HG03342 (cell line): ENCODE measurements at regions not wholly inside any gene's neighbourhood (a gene's known extent, or its start where the extent isn't known, plus 50 kb on each side); places are given as distances from the start of the nearest gene placed in this dataset.
A peak's percentile ranks its signal among the peaks of the same experiment; 100 is the strongest.
"Not testable (repeated sequence)": the region's sequence is repeated elsewhere in the genome, so short reads cannot be mapped to it uniquely, and the experiment has no call there.

Experiments used
- ATAC-seq: cut with Tn5 transposase; IDR thresholded peaks from one replicate; pipeline ENCODE4 v1.9.1; 2021; ENCODE audit warnings: mild to moderate bottlenecking, moderate library complexity; ENCODE audit not compliant: unreplicated experiment

DNA sequence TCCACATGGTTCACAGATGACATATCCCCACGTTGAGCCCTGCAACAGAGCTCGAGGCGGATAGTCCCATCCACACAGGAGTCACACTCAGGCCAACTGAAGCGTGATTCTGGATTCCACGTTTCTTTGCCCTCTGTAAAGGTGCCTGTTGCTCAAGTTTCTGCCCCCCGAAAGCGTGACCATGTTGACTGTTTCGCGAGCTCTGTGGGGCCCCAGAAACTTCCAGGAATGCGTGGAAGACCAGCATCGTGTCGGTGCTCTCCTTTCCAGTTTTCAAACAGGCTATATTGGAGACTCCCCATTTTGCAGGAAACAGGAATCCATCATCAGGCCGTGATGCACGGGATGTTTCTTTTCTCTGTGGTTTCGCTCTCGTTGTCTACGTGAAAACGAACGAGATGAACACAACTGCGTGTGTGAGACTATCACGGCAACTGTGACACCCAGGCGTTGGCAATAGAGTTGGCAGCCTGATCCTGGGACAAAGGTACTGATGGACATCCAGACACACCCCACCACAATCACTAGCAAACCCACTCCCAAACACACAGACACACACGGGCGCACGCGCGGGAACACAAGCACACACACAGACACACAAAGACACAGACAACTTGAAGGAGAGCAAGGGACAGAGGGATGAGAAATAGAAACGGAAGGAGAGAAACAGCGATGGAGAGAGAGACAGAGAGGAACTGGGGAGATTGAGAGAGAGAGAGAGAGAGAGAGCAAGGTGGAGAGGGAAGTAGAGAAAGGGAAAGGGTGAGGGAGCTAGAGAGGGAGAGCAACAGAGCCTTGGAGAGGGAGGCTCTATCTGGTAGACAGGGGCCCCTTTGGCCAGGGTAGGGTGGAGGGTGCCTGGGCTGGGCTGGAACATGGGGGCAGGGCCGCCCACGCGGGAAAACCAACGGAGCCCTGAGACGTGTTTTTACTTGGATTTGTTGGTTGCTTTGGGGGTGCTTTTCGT is 1609.3 kb downstream of the SPATA31A7 start:
- ATAC-seq = not testable (repeated sequence)

DNA sequence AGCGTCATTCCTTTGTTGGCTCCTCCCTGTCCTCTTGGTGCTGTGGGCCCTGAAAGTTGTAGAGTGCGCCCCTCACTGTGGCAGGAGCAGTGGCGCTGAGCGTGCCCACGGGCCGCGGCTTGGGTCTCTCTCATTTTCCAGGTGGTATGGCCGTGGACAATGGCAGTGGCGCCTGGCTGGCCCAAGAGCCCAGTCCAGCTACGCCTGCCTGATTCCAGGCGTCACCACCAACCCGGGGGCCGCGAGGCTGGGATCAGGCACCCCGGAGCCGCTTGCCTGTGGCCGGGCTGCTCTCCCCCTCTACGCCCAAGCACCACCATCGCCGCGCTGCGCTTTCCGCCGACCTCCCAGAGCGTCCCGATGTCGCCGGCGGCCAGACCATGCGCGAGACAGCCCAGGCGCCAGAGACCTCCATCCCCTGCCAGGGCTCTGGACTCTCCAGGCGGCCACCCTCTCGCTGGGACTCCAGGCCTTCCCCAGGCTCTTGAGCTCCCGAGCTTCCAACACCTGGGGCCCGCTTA is 1610.1 kb downstream of the SPATA31A7 start:
- ATAC-seq = not testable (repeated sequence)

DNA sequence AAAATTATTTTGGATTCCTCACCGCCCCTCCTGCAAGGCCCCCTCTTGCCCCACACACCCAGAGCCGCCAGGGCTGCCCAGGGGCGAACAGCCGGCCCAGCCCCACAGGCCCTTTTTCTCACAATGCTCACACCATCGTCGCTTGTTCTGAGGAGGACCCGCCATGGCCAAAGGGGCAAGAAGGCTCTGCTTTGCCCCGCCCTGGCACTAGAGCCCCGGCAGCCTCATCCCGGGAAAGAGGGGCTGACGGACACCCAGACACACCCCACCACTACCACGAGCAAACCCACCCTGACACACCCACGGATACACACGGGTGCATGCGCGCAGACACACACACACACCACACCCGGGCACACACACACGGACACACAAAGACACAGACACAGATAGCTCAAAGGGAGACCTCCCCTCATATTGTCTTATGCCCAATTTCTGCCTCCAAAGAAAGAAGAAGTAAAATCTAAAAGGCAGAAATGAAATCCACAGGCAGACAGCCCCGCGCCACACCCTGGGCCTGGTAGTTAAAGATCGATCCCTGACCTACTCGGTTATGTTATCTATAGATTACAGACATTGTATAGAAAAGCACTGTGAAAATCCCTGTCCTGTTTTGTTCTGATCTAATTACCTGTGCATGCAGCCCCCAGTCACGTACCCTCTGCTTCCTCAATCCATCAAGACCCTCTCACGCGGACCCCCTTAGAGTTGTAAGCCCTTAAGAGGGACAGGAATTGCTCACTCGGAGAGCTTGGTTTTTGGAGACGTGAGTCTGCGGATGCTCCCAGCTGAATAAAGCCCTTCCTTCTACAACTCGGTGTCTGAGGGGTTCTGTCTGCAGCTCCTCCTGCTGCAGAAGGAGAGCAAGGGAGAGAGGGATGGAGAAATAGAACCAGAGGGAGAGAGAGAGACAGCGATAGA is 1610.9 kb downstream of the SPATA31A7 start:
- ATAC-seq = not testable (repeated sequence)

DNA sequence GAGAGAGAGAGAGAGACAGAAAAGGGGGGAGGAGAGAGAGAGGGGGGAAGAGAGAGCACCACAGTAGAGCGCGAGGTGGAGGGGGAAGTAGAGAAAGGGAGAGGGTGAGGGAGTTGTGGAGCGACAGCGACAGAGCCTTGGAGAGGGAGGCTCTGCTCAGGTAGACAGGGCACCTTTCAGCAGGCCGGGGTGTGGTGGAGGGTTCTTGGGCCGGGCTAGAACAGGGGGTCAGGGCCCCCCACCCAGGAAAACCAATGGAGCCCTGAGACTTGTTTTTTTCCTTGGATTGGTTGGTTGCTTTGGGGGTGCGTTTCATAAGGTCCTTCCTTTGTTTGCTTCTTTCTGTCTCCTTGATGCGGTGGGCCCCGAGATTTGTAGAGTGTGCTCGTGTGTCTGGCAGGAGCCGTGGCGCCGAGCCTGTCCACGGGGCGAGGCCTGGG is 1611.6 kb downstream of the SPATA31A7 start:
- not testable (repeated sequence) for ATAC-seq

DNA sequence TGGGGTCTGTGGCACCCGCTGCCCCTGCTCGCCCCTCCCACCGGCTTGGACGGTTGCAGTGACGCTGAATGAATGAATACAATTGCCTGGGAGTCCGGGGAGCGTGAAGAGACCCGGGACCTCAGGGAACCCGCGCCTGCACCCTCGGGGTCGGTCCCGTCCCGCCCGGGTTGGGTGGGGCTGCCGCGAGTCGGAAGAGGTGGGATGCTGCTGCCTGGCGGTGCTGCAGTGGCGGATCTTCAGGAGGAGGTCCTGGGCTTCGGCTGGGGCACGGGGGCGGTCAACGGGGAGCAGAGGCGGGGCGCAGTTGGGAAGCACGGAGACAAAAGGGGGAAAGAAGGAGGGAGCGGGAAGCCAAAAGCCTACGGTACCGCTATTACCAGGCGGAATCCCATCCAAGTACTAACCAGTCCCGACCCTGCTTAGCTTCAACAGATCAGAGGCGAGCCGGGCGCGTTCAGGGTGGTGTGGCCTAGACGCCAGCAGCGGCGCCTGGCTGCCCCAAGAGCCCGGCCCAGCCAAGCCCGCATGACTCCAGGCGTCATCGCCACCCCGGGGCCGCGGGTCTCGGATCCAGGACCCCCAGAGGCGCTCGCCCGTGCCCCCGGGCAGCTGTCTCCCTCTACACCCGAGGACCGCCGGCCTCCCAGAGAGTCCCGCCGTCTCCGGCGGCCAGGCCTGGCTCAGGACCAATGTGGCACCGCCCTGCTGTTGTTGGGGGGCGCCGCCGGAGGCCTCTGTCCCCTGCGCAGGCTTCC is 1612.3 kb downstream of the SPATA31A7 start:
- peak; percentile 100 for ATAC-seq

DNA sequence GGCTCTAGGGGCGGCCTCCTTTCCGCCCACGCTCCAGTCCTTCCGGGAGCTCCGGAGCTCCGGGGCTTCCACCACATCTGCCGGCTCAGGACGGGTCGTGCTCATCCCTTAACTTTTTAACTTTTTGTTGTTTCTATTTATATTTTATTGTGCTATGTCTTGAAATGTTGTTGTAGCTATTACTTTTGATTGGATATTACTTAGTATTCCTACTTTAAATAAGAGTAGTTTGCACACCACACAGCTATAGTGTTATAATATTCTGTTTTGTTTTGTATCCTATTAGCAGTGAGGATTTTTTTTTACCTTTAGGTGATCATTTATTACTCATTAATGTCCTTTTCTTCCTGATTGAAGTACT is 1612.9 kb downstream of the SPATA31A7 start:
- not testable (repeated sequence) for ATAC-seq

DNA sequence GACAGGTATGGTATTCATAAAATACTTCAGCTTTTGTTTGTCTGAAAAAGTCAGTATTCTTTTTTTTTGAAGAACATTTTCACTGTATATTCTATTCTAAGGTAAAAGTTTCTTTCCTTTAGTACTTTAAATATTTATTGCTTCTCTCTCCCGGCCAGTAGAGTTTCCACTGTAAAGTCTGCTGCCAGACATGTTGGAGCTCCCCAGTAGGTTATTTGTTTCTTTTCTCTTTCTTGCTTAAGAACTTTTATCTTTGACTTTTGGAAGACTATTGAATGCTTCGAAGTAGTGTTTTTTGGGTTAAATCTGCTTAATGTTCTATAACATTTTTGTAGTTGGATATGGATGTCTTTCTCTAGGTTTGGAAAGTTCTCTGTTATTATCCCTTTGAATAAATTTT is 1613.3 kb downstream of the SPATA31A7 start:
- ATAC-seq = not testable (repeated sequence)

DNA sequence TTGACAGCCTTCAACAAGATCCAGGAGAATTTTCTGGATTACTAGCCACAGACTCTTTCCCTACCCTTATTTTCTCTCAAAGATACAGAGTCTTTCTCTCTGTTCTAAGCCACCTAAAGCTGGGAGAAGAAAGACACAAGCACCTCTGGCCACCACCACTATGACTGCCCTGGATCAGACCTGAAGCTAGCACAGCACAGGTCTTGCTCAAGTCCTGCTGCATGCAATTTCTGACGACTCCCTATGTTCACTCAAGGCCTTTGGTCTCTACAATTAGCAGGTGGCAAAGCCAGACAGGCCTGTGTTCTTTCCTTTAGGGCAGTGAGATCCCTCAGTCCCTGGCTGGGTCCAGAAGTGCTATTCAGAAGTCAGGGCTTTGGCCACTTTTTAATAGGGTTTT is 1614.5 kb downstream of the SPATA31A7 start:
- ATAC-seq = not testable (repeated sequence)

DNA sequence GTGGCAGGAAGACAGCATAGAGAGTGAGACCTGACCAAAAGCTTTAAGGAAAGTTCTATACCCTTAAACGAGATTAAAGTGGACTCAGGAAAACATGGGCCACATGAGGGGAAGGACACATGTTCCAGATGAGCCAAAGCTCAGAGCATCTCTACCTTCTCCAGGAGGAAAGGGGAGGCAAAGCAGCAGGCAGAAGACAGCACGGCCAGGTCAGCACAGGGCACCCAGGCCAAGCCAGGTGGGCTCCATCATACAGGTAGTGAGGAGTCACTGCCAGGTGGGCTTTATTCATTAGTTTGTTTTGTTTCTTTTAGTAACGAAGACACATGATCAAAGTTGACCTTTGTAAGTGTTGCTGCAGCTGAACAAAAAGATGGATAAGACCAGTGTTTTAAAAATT is 1617.6 kb downstream of the SPATA31A7 start:
- not testable (repeated sequence) for ATAC-seq

DNA sequence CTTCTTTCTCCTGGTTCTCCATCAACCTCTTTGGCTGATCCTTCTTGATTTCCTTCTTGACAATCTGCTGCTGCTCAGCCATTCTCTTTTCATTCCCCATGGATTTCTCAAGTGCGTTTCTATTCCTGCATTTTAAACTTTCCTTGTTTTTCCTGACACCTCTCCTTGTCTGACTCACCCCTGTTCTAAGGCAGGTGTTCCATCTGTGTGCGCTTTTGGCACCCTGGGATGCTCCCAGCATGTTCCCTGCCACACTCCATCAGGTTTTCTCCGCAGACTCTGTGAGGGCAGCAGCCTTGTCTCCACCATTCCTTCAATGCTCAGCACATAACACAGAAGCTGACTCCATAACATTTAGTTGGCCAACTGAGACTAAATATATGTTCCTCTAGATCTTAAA is 1618.2 kb downstream of the SPATA31A7 start:
- ATAC-seq = not testable (repeated sequence)

DNA sequence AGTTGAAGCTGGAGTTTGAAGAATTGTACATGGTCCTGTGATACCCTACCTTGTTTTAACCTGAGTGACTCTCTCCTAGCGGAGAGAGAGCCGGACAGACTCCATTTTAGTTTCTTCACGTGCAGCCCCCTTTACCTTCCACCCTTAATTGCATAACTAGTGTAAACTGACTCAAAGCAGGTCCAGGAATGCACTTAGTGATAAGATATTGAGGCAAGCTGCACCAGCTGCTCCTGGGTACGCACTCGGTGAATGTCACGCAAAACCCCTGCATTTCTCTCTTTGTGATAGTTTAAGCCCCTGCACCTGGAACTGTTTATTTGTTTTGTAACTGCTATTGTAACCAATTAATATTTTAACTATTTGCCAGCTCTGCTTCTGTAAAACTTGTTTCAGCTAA is 1620.5 kb downstream of the SPATA31A7 start:
- ATAC-seq = not testable (repeated sequence)

DNA sequence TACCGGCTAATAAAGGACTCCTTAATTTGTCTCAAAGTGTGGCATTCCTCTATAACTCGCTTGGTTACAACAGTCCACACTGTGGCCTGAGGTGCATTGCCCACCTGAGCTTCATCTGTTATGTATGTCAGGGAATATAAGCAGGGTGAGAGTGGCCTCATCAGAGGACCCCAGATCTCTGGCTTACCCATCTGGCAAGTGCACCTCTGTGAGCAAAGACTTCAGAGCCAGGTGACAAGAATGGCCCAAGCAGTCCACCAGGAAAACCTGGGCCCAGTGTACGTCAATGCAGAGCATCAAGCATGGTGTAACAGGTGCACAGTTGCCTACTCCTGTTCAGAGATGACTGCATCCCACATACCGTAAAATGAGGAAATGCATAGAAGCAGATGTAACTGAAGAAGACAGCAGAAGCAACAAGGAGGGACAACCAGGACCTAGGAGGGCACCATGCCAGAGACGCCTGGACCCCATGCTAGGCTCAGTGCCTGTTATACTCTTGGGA is 1621.0 kb downstream of the SPATA31A7 start:
- ATAC-seq = not testable (repeated sequence)

DNA sequence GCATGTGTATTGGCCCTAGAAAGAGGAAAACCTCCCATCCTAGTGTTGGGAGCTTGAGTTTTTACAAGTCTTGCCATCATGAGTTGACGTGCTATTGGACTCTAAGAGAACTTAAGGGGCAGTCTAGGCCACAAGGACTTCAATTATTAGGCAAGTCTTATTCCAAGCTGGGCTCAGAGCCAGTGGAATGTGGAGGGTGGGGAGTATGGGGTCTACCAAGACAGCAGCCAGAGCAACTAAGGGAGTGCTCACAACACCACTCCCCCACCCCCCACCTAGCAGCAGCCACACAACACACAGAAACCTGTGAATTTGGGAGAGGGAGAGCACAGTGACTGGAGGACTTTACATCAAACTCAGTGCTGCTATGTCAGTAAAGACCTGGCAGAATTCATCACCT is 1625.6 kb downstream of the SPATA31A7 start:
- ATAC-seq = not testable (repeated sequence)

DNA sequence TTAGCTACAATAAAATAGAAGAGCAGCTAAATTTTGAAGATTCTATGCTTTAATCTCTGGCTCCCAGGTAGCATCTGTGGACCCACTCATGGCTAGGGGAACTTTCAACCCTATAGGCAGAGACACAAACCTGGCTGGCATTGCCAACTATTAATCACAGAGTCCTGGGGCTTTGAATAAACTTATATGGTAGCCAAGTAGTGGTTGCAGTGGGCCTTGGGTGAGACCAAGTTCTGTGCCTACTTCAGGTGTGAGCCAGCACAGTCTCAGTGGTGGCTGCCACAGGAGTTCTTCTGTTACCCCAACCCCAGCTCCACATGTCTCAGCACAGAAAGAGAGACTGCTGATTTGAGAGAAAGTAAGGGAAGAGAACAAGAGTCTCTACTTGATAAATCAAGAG is 1626.5 kb downstream of the SPATA31A7 start:
- ATAC-seq = not testable (repeated sequence)

DNA sequence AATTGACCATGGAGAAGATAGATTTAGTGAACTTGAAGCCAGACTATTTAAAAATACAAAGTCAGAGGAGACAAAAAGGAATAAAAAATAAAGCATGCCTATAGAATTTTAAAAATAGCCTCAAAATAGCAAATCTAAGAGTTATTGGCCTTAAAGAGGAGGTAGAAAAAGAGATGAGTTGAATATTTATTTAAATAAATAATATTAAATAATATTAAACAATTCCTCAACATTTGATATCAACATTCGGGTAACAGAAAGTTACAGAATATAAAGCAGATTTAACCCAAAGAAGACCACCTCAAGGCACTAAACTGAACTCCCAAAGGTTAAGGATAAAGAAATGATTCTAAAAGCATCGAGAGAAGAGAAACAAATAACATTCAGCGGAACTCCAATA is 1627.4 kb downstream of the SPATA31A7 start:
- ATAC-seq = not testable (repeated sequence)

DNA sequence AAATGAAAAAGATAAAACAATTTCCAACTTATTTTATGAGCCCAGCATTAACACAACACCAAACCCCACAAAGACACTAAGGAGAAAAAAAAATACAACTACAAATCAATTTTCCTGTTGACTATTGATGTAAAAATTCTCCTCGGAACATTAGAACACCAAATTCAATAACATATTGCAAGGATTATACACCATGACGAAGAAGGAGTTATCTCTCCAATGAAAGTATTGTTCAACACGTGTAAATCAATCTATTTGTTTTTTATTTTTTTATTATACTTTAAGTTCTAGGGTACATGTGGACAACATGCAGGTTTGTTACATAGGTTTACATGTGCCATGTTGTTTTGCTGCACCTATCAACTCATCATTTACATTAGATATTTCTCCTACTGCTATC is 1632.3 kb downstream of the SPATA31A7 start:
- not testable (repeated sequence) for ATAC-seq

DNA sequence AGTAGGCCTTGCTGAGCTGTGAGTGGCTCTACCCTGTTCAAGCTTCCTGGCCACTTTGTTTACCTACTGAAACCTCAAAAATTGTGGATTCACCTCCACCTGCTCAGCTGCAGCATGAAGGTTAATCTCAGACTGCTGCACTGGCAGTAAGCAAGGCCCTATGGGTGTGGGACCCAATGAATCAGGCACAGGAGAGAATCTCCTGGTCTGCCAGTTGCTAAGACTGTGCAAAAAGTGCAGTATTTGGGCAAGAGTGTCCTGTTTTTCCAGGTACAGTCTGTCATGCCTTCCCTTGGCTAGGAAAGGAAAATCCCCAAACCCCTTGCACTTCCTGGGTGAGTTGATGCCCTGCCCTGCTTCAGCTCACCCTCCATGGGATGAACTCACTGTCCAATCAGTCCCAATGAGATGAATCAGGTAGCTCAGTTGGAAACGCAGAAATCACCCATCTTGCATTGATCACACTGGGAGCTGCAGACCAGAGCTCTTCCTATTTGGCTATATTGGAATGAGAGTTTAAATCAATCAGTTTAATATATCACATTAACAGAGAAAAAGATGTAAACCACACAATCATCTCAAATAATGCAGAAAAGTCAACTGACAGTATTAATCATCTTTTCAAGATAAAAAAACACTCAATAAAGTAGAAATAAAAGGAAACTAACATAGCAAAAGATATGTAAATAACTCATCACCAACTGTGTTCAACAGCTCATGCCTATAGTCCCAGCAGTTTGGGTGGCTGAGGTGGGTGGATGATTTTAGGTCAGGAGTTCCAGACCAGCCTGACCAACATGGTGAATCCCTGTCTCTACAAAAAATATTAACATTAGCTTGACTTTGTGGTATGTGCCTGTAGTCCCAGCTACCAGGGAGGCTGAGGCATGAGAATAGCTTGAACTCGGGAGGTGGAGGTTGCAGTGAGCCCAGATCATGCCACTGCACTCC is 1638.4 kb downstream of the SPATA31A7 start:
- not testable (repeated sequence) for ATAC-seq

DNA sequence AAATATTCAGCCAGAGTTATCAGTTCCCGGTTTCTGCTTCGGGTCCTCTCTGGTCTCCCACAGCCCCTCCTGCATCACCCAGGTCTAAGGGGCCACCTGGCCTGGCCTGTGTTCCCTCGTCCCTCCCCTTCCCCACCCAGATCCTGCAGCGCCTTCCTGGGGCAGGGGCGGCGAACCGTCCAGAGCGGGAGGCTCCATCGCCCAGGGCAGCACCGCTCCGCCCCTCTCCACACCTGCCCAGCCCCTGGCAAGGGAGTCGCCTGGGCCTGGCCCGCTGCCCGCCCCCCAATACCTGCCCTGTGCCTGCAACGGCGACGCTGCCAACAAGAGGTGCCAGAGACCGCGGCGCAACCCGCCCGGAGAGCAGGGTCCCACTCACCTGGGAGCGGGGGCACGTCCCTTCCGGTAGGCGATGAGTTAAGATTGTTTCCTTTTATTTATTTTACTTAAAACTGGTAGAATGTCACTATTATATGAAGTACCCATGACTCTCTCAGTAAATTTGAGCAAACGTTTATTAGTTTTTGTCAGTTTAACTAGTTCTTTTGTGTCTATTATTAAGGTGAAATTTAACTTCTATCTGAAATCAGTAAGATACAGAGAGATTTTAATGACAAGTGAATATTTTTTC is 1641.1 kb downstream of the SPATA31A7 start:
- not testable (repeated sequence) for ATAC-seq
